OCI-LY1 (cell line): ENCODE measurements at regions not wholly inside any gene's neighbourhood (a gene's known extent, or its start where the extent isn't known, plus 50 kb on each side); places are given as distances from the start of the nearest gene placed in this dataset.

Source experiments
- EZH2 ChIP-seq: fragments of 200-600 bp; sonication (generic), shearing (Covaris generic); IDR thresholded peaks from 2 replicates; pipeline ENCODE4 v1.8.0; 2017; ENCODE audit warnings: borderline replicate concordance, mixed run types, mild to moderate bottlenecking, antibody characterized with exemption, low read length, moderate library complexity, mixed read lengths
- TF ChIP-seq, protein P1 (sequence below): fragments of 200-600 bp; sonication (generic), shearing (Covaris generic); IDR thresholded peaks from 2 replicates; pipeline ENCODE4 v1.5.1; 2017; ENCODE audit warnings: mild to moderate bottlenecking, antibody characterized with exemption, low read length, moderate library complexity, mixed read lengths

DNA sequence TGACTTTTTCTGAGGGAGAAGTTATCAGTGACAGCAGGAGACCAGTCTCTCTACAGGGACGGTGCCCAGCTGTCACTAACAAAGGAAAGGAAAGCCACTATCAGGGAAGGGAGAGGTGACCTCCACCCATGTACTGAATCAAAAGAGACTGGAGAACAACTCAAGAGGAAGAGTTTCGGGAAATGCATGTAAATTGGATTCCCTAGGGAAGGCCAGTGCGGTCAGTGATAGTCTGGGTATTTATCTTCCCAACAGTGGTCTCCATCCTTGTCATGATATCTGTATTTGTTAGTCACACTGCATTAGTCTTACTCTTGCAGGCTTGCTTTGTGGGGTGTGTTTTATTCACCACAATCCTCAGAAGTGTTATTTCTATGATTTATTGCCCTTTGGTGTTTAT is 193.4 kb upstream of the KIRREL3 start:
- TF ChIP-seq, protein P1, sequence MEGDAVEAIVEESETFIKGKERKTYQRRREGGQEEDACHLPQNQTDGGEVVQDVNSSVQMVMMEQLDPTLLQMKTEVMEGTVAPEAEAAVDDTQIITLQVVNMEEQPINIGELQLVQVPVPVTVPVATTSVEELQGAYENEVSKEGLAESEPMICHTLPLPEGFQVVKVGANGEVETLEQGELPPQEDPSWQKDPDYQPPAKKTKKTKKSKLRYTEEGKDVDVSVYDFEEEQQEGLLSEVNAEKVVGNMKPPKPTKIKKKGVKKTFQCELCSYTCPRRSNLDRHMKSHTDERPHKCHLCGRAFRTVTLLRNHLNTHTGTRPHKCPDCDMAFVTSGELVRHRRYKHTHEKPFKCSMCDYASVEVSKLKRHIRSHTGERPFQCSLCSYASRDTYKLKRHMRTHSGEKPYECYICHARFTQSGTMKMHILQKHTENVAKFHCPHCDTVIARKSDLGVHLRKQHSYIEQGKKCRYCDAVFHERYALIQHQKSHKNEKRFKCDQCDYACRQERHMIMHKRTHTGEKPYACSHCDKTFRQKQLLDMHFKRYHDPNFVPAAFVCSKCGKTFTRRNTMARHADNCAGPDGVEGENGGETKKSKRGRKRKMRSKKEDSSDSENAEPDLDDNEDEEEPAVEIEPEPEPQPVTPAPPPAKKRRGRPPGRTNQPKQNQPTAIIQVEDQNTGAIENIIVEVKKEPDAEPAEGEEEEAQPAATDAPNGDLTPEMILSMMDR: no peak
- no peak for TF ChIP-seq EZH2
